ENCODE measurements at regions not wholly inside any gene's neighbourhood (a gene's known extent, or its start where the extent isn't known, plus 50 kb on each side); places are given as distances from the start of the nearest gene placed in this dataset.

DNA sequence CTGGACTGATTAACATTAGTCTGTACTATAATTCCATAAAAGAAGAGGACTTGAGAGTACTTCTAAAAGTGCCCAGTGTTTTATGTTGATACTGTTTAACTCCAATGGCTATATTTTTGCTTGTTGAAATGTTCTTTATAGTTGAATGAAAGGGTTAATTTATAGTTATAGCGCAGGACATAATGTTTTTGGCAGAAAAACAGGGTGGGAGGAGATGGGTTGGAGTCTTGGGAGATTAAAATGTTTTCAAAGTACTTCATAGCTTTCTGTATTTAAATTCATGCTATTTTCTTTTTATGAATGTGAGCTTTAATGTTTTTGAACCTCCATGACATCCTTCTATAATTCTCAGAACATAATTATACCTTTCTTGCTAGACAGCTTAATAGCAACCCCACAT lies 108.2 kb downstream of the CNTN3 start:
- DNase-seq: peak; percentile 83

DNA sequence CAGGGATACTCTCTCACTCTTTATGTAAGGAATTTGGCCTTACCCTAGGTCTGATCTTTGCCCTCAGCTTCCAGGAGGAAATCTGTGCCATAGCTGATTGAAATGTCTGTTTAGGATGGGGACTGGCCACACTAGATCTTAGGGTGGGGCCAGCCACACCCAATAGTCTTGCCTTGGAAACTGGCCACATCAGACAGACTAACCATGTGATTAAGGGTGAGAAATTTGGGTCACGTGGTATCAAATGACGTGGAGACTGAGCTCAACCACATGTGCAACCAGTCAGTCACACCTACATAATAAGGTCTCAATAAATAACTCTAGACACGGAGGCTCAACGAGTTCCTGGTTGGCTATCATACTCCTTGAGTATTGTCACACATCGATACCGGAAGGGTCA lies 113.5 kb downstream of the CNTN3 start:
- peak; percentile 33 for DNase-seq

DNA sequence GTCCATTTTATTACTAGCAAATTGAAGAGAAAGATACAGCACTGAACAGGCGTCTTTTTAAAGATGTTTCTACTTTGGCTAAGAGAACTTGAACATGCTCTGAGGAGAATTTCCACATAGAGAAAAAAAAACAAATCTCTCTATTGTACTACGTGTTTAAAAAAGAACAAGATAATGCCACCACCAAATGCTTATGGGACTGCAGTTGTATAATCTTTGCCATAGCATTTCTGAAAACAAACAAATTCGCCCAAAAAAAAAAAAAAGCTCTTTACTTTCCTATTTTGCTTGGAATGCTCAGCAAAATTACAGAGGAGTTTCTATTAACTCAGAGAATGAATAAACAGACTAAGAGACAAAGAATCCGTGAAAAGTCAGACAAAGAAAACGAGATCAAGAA lies 114.2 kb downstream of the CNTN3 start:
- DNase-seq: no peak

DNA sequence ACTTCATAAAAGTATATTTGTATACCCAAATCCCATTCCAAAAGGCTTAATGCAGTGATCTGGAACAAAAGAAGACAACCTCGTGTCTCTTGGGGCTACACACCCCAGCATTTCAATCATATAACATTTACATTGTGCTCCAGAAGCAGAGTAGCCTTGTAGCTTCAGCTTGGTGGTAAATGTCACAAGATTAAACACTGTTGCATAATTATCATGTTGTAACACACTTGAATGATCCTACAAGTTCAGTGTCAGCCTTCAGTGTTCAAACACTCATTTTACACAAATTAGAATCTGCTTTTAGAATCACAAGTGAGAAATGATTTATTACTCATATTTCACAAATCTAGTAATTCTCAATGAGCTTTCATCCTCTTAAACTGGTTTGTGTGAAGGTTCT lies 122.6 kb downstream of the CNTN3 start:
- DNase-seq: peak; percentile 27

DNA sequence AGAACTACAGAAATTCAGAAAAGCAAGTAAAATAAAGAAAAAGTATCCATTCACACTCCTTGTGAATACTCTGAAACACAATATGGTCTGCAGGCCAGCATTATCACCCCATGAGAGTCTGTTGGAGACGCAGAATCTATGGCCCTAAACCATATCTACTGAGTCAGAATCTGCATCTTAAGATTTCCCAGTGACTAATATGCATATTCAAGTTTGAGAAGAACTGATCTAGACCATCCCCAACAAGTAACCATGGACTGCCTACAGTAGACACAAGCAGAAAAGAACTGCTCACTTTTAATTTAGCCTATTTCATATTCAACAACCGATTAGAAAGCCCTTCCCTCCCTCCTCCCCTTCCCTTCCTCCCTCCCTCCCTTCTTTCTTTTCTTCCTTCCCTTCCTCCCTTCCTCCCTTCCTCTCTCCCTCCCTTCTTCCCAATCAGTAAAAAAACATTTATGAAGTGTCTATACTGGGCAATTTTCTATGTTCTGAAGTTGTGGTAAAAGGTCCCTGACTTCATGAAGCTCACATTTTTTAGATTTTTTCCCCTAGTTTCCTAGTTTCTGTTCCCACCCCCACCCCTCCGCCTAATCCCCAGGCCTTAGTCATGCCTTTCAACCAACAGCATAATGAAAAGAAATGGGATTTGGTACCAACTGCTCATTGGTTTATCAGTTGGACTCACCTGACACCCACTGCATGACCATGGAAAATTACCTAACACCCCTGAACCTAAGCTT lies 125.2 kb downstream of the CNTN3 start:
- no peak for DNase-seq

DNA sequence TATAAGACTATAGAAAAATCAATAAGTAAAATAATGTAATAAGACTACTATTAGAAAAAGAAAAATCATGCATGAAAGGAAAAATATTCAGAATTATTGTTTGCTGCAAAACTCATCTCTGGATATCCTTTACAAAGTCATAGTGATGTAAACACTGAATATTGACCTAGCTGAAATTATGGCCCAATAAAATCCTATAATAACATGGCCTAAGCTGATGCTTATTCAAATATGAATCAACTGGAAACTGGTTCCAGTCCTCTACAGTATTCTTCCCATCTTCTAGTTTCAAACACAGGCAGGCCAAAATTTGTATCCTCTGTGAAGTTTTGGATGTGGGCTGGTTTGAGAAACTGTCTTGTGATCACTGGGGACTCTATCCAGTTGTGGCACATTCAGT lies 134.5 kb downstream of the CNTN3 start:
- no peak for DNase-seq

DNA sequence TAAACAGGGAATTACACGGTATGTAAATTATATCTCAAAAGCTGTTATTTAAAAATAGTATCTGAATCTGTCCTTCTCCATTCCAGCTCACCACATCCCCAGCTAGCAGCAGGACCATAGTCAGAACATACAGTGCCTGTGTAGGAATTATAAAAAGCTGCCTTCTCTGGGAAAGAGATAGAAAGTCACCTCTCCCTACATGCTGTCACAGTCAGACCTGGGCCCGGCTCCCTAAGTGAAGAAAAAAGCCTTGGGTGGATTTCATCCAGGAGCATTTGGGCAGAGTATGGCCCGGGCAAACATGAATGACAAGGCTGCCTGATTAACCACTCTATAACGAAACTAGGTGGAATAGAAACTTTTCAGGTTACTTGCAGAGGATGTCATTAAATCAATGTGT lies 144.1 kb downstream of the CNTN3 start:
- no peak for DNase-seq

DNA sequence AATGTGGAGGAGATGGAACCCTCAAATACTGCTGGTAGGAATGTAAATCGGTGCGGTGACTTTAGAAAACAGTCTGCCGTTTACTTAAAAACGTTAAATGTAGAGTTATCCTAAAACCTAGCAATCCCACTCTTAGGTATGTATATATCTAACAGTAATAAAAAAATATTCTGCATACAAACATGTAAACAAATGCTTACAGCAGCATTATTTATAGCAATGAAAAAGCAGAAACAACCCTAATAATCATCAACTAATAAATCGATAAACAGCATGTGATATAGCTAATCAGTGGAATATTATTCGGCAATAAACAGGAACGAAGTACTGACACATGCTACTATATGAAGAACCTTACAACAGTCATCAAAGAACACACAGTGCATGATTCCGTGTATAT lies 144.7 kb downstream of the CNTN3 start:
- no peak for DNase-seq

DNA sequence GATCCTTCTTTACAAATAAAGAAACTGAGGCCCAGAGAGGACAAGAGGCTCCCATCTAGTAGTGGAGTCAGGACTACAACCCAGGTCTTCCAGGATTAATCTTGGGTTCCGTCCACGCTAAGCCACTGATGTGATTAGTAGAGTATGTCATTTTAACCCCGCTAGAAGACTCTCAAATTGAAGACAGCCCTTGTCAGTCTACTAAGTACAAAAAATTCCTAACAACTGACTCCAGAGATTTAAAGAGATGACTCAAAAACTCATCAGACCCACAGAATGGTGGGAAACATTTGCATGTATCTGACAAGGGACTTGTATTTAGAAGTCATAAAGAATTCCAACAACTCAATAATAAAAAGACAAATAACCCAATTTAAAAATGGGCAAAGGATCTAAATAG lies 145.3 kb downstream of the CNTN3 start:
- DNase-seq: no peak

DNA sequence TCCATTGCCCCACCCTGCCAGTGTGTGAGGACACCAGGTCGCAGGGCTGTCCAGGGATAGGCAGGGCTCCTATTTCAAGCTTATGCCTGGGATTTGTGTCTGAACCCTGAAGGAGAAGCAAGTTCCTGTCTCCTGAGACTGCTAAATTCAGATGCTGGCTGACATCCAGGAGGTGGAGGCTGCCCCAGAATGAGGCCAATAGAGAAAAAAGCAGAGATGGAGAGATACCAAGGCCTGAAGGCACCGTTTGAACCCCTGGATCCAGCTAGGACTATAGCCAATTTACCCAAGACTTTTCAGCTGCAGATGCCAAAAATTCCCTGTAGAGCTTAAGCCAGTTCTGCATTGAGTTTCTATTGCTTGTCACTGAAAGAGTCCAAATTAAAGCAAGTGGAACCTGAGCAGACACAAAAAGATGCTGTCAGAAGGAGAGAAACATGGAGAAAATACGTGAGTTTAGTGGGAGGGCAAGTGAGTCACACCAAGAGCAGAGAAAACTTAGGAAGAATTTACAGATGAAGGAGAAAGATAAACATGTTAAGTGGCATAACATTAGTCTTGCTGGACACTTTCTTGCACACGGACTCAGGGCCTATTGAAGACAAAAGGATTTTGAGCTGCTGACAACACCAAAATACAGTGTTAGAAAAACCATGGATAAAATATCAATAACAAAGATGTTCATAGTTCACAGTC lies 148.6 kb downstream of the CNTN3 start:
- DNase-seq: peak; percentile 83

DNA sequence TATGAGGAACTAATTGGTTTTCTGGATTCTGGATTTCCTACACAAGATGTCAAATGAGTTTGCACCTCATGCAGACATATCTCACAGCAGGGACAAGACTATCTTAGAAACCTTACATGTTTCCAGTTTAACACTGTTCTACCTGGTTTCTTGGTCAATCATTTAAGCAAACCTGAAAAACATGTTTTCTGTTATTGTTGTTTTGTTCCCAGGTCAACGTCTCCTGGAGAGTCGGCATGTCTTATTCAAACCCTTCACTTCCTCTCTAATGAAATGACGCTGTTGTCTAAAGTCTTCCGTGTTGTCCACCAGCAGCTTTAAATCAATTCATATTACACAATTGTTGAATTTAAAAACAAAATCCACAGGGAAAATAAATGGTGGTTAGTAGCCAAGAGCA lies 150.9 kb downstream of the CNTN3 start:
- DNase-seq: no peak

DNA sequence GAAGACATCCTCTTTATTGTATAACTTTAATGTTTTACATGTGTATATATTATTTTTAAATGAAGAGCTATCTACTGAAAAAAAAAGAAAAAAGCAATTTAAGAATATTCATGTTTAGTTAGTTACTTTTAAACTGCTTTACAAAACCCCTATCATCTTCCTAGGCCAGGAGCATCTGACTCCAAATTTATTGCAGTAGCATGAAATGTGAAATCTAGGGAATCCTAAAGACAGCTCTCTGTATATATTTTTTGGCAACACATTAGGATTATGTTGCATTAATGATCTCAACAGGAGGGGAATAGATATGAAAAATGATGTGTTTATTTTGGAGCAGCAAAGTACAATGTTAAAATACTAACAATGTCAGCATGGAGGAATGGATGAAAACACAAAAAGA lies 158.3 kb downstream of the CNTN3 start:
- no peak for DNase-seq

DNA sequence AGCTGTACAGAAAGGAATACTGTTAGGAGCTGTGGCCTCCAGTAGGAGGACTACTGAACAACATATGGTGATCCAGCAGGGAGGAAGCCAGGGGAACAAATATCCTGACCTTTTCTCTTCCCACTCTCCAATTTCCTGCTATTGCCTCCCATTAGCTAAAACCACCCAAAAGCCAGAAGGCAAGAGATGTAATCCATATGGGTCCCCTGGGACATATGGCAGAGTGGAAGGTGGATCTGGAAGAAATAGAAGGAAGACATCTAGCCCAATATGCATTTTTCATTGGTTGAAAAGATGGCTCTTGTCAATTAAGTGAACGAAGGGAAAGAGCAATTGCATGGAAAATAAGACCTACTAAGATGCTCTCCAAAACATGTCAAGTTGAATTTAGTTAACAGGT lies 167.2 kb downstream of the CNTN3 start:
- DNase-seq: peak; percentile 87

DNA sequence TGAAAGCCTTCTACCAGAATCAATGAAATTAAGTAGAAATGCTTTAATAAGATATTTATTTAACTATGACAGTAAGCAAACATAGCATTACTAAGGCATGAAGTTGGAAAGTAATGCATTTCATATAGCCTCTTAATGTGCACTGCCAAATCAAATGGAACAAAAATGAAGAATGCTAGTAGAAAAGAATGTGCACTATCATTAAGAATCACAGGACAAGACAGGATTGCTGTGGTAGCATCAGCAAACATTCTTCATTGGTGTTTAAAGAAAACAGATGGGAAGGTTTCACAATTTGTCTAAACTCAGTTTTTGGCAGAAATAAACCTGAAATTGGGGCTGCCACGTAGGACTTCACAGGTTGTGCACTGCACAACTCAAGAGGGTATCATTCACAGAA lies 168.9 kb downstream of the CNTN3 start:
- DNase-seq: no peak

DNA sequence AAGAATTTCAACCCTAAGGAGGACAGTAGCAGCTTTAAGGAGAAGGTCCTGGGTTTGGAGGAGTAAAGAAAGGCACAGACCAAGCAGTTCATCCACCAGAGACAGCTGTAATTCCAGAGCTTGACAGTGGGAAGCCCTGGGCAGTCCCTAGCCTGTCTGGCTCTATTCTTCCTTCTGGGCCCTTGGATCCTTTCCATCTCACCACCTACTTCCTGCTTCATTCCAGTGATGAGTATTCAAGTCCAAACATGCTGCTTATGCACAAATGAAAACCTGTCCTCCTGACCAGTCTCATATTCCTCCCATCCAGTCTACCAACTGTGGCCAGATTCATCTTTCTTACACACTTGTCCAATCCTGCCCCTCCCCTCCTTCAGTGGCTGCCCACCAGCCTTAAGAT lies 171.4 kb downstream of the CNTN3 start:
- DNase-seq: peak; percentile 80

DNA sequence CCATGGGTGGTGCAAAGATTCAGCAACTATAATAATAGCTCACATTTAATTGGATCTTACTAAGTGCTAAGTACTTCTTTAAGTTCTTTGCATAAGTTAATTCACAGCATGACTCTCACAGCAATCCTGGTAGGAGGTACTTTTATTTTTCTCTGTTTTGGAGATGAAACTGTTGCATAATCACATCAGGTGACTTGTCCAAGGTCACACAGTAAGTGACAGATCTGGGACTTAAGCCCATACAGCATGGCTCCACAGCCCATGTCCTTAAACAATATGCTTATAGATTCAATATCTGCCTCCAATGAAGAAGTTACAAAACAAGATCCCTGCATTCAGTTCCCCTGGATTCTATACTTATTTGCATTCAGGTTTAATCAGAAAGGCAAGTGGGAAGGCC lies 171.8 kb downstream of the CNTN3 start:
- DNase-seq: peak; percentile 58

DNA sequence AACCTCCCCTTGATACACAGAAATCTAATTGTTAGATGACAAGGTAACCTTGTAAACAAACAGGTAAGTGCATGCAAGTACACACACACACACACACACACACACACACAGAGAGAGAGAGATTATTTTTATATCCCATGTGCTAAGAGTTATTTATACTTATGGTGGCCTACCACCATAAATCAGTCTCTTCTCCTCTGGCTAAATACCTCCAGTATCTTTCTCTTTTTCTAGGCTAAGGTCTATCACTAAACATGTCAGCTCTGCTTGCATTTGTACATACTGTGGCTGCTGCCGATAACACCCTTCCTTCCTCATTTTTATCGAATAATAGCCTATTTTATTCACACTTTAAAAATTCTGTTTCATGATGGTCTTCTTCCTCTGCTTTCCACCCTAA lies 172.4 kb downstream of the CNTN3 start:
- DNase-seq: no peak

DNA sequence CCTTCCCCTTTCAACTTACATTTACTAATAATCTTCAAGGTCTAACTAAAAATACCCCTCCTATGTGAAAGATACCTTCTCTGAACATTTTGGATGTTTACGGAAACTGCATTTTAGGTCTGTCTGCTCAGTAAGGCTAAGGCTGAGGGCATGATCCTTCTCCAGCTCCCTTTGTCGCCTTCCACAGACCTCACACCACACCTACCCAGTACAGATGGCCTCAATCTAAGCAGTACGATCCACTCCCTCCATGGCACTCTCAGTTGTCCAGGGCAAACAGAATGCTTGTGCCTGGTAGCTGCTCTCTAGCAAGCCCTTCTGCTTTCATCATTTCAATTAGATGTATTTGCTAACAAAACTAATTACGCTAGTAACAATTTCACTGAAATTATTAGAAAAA lies 178.3 kb downstream of the CNTN3 start:
- DNase-seq: no peak

DNA sequence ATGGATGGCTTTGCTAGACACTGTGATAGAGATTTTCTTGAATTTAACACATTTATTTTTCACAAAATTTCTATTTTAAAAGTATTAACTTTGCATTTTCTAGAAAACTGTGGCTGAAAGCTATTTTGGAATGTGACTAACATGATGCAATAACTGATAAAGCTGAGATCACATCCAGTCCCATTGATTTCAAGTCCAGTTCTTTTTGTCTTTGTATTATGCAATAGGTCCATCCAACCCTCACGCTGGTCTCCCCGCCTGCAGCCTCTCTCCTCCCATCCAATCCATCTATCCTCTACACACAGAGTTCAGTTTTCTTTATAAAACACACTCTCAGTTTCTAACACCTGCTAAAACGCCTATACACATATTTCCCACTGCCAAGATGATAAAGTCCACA lies 178.8 kb downstream of the CNTN3 start:
- DNase-seq: no peak

DNA sequence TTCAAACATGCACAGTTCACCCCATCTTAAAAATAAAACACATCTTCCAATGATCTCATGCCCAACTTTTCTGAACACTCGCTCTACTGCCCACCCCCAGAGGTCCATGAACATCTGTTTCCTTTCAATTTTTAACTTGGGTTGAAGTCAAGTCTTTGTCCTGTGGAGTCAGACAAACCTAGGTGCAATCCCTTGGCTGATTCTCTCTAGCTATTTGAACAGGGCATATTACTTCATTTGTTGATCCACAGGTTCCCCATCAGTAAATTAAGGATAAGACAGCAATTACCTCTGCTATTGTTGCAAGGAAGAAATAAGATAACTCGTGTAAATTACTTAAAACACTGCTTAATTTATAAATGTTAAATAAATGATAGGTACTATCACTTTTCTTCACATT lies 180.1 kb downstream of the CNTN3 start:
- no peak for DNase-seq

DNA sequence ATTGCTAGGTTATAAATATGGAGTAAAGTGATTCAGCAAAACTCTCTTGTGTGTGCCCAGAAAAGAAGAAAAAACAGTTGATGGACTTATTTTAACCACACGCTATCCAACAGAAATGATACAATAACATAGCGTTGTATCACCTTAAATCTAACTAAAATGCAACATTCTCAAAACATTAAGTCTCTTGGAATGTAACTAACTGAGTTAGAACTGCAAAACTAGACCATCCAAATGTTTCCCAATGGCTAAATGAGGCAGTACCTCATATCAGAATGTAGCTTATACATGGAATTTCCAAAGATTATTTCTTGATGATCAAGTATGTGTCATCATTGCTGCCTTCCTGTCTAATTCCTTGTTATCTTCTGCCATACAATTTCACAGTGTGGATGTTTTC lies 187.9 kb downstream of the CNTN3 start:
- DNase-seq: no peak

DNA sequence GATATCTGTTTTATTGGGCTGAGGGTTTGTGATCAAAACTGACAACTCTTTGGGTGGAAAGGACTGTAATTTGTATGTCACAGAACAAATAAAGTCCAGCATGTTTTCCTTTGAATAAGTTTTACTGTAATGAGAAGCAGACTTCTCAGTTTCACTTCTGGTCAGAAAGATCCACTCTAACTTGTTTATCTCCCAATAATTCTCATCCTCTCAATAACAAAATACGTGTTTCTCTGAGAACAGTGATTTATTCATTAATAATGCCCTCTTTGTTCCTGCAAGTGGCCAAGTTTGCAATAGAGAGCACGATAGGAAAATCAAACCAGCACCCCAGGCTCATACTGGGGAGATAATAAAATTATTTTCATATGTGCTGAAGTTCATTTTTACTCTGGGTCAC lies 190.6 kb downstream of the CNTN3 start:
- no peak for DNase-seq

DNA sequence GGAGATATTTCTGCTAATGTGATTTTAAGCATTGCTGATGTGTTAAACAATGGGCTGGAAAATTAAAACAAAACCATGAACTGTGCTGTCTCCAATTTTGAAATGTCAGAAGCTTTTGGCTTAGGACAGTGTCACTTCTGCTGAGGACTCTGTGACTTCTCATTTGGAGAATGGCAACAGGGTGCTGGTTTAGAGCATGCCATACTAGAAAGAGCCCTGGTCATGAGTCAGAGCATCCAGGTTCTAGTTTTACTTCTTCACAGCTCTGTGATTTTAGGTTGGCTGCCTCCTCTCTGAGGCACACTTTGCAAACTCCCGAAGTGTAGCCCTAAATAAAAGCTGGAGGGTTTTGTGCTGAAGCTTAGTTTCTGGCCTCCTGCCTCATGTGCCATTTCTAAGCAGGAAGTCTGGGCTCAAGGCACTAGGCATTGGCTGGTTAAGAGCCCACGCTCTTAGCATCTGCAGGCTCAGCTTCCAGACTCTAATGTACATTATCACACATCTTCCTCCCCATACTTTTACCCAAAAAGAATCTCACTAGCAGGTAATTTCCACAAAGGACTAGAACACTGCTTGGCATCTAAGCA lies 193.8 kb downstream of the CNTN3 start:
- no peak for DNase-seq

DNA sequence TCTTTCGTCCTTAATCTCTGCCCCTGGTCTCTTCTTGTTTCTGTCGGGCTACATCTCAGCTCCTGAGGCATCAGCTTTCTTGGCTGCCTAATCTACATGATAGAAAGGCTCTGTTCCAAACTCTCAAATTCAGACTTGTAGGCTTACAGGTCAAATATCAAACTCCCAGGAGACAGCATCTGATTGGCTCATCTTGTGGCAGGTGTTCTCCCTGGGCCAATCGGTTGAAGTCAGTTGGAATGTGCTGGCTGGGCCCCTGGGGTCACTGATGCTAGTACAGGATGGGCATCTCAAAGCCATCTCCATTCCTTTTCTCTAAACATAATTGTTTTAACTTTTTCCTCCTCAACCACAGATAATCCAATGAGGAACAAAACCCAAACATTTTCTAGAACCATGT lies 198.7 kb downstream of the CNTN3 start:
- no peak for DNase-seq

All from NCI-H69 (cell line).